Activated T-cell treated with anti-CD3 and anti-CD28 coated beads, Interleukin-2, amount 50 U/mL, for 4 hours (primary cell): ENCODE measurements at regions not wholly inside any gene's neighbourhood (a gene's known extent, or its start where the extent isn't known, plus 50 kb on each side); places are given as distances from the start of the nearest gene placed in this dataset.
"Not testable (repeated sequence)": the region's sequence is repeated elsewhere in the genome, so short reads cannot be mapped to it uniquely, and the experiment has no call there.

Experiments
- ATAC-seq, 2 donors: fragments of 200-7000 bp; cut with Tn5 transposase; one replicate each; pipeline ENCODE4 v1.10.0; 2021
- DNase-seq: peaks from one replicate; pipeline ENCODE4 v3.0.0-alpha.2; 2020
- H3K27me3 Mint-ChIP-seq: one replicate; pipeline ENCODE4 v1.8.0; 2021; ENCODE audit warnings: low read depth, mixed read lengths
- H3K36me3 Mint-ChIP-seq: one replicate; pipeline ENCODE4 v1.8.0; 2022; ENCODE audit warnings: mixed read lengths; ENCODE audit not compliant: insufficient read depth
- H3K4me1 Mint-ChIP-seq: one replicate; pipeline ENCODE4 v1.8.0; 2021; ENCODE audit warnings: low read depth, mixed read lengths
- H3K4me3 Mint-ChIP-seq: one replicate; pipeline ENCODE4 v1.8.0; 2021; ENCODE audit warnings: mild to moderate bottlenecking, moderate library complexity, mixed read lengths
- H3K9me3 Mint-ChIP-seq: one replicate; pipeline ENCODE4 v1.8.0; 2021; ENCODE audit warnings: mixed read lengths

DNA sequence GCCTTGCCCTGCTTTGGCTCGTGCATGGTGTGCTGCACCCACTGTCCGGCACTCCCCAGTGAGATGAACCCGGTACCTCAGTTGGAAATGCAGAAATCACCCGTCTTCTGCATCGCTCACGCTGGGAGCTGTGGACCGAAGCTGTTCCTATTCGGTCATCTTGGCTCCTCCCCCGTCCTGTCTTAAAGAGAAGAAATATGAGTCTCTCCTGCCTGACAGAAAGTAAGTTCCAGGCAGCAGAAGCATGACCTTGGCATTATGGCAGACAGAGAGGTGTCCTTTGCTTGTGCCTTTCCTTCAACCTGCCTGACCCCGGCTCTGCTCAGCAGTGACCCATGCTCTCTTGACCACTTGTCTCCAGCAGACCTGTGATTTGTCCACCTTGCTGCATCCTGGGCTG lies 62.5 kb upstream of the CYP1B1 start:
- H3K27me3 Mint-ChIP-seq: peaks cover 21% of the 10 kb centered on the region
- ATAC-seq (no peak), DNase-seq (no peak)
- H3K4me1 Mint-ChIP-seq: no peaks in the 10 kb centered on the region
- H3K36me3 Mint-ChIP-seq: no peaks in the 10 kb centered on the region
- no peak overlapping the region for H3K4me3 Mint-ChIP-seq
- H3K9me3 Mint-ChIP-seq: peaks cover 3% of the 10 kb centered on the region

DNA sequence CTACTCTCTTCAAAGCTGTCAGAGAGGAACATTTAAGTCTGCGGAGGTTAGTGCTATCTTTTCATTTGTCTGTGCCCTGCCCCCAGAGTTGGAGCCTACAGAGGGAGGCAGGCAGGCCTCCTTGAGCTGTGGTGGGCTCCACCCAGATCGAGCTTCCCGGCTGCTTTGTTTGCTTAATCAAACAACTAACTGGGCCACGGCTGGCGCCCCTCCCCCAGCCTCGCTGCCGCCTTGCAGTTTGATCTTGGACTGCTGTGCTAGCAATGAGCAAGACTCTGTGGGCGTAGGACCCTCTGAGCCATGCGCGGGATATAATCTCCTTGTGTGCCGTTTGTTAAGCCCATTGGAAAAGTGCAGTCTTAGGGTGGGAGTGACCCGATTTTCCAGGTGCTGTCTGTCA lies 62.0 kb upstream of the CYP1B1 start:
- not testable (repeated sequence) for H3K4me1 Mint-ChIP-seq, ATAC-seq, H3K4me3 Mint-ChIP-seq, DNase-seq, H3K36me3 Mint-ChIP-seq, H3K9me3 Mint-ChIP-seq
- peaks cover 18% of the 10 kb centered on the region for H3K27me3 Mint-ChIP-seq

- H3K36me3 Mint-ChIP-seq: no peaks in the 10 kb centered on the region
- H3K9me3 Mint-ChIP-seq: peaks cover 15% of the 10 kb centered on the region
- ATAC-seq: no peak
- no peak overlapping the region for H3K4me3 Mint-ChIP-seq
- no peak for DNase-seq
- no peaks in the 10 kb centered on the region for H3K4me1 Mint-ChIP-seq
- H3K27me3 Mint-ChIP-seq: peaks cover 2% of the 10 kb centered on the region
Observed at GRCh38 chr2:38131676-38132075, 55.7 kb upstream of the CYP1B1 start.

GRCh38 chr2:38130876-38131275 lies 54.9 kb upstream of the CYP1B1 start:
- no peak for ATAC-seq
- Mint-ChIP-seq H3K27me3 (peaks cover 2% of the 10 kb centered on the region), H3K9me3 (peaks cover 19% of the 10 kb centered on the region), H3K36me3 (no peaks in the 10 kb centered on the region), H3K4me3 (no peak overlapping the region), H3K4me1 (no peaks in the 10 kb centered on the region)
- DNase-seq: no peak

DNA sequence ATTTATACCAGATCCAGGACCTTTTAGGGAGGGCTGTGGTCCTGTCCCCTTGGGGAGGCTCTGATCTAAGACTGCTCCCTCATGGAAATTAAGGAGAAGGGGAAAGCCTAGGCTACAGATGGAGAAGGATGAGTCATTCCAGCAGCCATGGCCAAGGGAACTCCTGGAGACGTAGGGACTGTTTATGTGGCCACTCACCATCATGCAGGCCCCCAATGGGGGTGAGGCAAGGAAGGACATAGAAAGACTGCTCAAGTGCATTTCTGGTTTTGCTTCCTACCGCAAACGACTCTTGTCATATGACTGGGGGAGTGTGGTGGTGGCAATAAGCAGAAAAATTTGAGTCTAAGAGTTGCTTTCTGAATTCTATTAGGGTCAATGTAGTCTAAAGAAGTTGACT lies 54.0 kb upstream of the CYP1B1 start:
- Mint-ChIP-seq H3K4me3 (no peak overlapping the region), H3K36me3 (no peaks in the 10 kb centered on the region), H3K4me1 (no peaks in the 10 kb centered on the region), H3K27me3 (no peaks in the 10 kb centered on the region), H3K9me3 (peaks cover 19% of the 10 kb centered on the region)
- ATAC-seq: no peak
- DNase-seq: no peak

- Mint-ChIP-seq H3K9me3 (peaks cover 19% of the 10 kb centered on the region), H3K4me1 (no peaks in the 10 kb centered on the region), H3K27me3 (no peaks in the 10 kb centered on the region), H3K36me3 (no peaks in the 10 kb centered on the region), H3K4me3 (no peak overlapping the region)
- no peak for ATAC-seq
- DNase-seq: no peak
Observed at GRCh38 chr2:38129481-38129880, 53.5 kb upstream of the CYP1B1 start.

GRCh38 chr2:38128653-38129052 lies 52.7 kb upstream of the CYP1B1 start:
- Mint-ChIP-seq H3K9me3 (peaks cover 19% of the 10 kb centered on the region), H3K27me3 (no peaks in the 10 kb centered on the region), H3K4me1 (no peaks in the 10 kb centered on the region), H3K4me3 (no peak overlapping the region), H3K36me3 (no peaks in the 10 kb centered on the region)
- no peak for DNase-seq
- ATAC-seq: no peak

DNA sequence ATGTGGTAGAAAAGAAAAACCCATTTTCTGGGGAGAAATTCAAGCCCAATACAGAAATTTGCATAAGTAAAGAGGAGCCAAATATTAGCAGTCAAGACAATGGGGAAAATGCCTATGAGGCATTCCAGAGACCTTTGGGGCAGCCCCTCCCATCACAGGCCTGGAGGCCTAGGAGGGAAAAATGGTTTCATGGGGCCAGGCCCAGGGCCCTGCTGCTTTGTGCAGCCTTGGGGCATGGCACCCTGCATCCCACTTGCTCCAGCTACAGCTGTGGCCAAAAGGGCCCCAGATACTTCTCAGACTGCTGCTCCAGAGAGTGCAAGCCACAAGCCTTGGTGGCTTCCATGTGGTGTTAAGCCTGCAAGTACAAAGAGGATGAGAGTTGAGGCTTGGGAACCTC lies 51.3 kb upstream of the CYP1B1 start:
- DNase-seq (no peak), ATAC-seq (no peak)
- Mint-ChIP-seq H3K36me3 (no peaks in the 10 kb centered on the region), H3K9me3 (peaks cover 19% of the 10 kb centered on the region), H3K27me3 (no peaks in the 10 kb centered on the region), H3K4me1 (no peaks in the 10 kb centered on the region), H3K4me3 (no peak overlapping the region)

DNA sequence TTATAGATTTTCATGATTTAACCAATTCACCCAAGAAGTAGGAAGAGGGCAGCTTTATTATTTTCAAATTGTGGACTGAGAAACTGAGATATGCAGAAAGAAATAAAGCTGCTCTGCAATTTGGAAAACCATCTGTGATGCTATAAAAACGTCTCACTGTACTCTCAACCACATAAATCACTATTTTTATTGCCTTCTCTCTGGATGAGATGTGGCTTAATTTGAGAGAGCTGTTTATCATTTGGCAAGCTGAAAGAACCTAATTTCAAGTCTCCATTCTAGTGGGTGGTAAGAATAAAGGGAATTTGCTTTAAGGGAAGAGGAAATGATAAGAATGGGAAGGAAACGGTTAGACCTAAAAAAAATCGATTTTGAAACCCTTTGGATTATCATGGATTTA lies 49.9 kb upstream of the CYP1B1 start:
- no peaks in the 10 kb centered on the region for H3K27me3 Mint-ChIP-seq
- peaks cover 19% of the 10 kb centered on the region for H3K9me3 Mint-ChIP-seq

More for the DNA sequence above, 49.9 kb upstream of the CYP1B1 start:
- Mint-ChIP-seq H3K36me3 (no peaks in the 10 kb centered on the region), H3K4me1 (no peaks in the 10 kb centered on the region), H3K4me3 (no peak overlapping the region)
- no peak for DNase-seq
- no peak for ATAC-seq
